ENCODE measurements at regions not wholly inside any gene's neighbourhood (a gene's known extent, or its start where the extent isn't known, plus 50 kb on each side); places are given as distances from the start of the nearest gene placed in this dataset.

- peaks cover 11 to 16% of the 10 kb centered on the region in 2 donors for H3K27me3 Mint-ChIP-seq
- no peak for ATAC-seq (replicated peaks)
Measured at GRCh38 chr6:137690721-137691120, 176.3 kb upstream of the TNFAIP3 start.

DNA sequence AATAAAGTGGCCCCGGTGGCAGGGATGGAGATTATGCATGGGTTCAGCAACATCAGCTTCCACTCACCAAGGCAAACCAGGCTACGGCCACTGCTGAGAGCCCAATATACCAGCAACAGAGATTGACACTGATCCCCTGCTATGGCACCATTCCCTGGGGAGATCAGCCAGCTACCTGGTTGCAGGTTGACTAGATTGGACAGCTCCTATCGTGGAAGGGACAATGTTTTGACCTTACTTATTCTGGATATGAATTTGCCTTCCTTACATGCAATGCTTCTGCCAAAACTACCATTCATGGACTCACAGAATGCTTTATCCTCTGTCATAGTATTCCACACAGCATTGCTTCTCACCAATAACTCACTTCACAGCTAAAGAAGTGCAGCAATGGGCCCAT, 174.8 kb upstream of the TNFAIP3 start:
- Mint-ChIP-seq H3K36me3 (ENCODE audit: insufficient read depth) (no peaks in the 10 kb centered on the region), H3K27ac (no peak overlapping the region), H3K27me3 (peaks cover 12 to 19% of the 10 kb centered on the region in 2 donors), H3K9me3 (no peaks in the 10 kb centered on the region), H3K4me1 (ENCODE audit: low read depth in 2 of 2) (no peaks in the 10 kb centered on the region), H3K4me3 (no peak overlapping the region)
- no peak for ATAC-seq (replicated peaks)
- DNase-seq, result no peak

More at GRCh38 chr6:137690721-137691120, 176.3 kb upstream of the TNFAIP3 start:
- no peaks in the 10 kb centered on the region for H3K36me3 Mint-ChIP-seq (ENCODE audit: insufficient read depth)
- no peaks in the 10 kb centered on the region for H3K4me1 Mint-ChIP-seq (ENCODE audit: low read depth in 2 of 2)
- H3K4me3 Mint-ChIP-seq, result no peak overlapping the region
- H3K27ac Mint-ChIP-seq, result no peak overlapping the region
- no peak for DNase-seq
- H3K9me3 Mint-ChIP-seq, result no peaks in the 10 kb centered on the region

DNA sequence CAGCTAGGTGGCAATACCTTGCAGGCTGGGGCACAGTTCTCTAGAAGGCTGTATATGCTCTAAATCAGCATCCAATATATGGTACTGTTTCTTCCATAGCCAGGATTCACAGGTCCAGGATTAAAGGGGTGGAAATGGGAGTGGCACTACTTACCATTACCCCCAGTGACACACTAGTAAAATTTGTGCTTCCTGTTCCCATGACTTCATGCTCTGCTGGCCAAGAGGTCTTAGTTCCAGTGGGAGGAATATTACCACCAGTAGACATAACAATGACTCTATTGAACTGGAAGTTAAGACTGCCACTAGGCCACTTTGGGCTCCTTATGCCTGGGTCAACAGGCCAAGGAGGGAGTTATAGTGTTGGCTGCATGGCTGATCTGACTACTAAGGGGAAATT, 174.3 kb upstream of the TNFAIP3 start:
- no peak for ATAC-seq (replicated peaks)
- Mint-ChIP-seq H3K9me3 (no peaks in the 10 kb centered on the region), H3K27me3 (peaks cover 12 to 19% of the 10 kb centered on the region in 2 donors), H3K27ac (no peak overlapping the region), H3K36me3 (ENCODE audit: insufficient read depth) (no peaks in the 10 kb centered on the region), H3K4me3 (no peak overlapping the region), H3K4me1 (ENCODE audit: low read depth in 2 of 2) (no peaks in the 10 kb centered on the region)
- DNase-seq, result no peak

GRCh38 chr6:137693711-137694110, 173.3 kb upstream of the TNFAIP3 start:
- DNase-seq, result no peak
- H3K36me3 Mint-ChIP-seq (ENCODE audit: insufficient read depth), result no peaks in the 10 kb centered on the region

GRCh38 chr6:137696765-137697164, 170.3 kb upstream of the TNFAIP3 start:
- H3K9me3 Mint-ChIP-seq, result no peaks in the 10 kb centered on the region
- peaks cover 0 to 12% of the 10 kb centered on the region in 2 donors for H3K4me1 Mint-ChIP-seq (ENCODE audit: low read depth in 2 of 2)
- DNase-seq (no peak), ATAC-seq (replicated peaks) (no peak)
- H3K4me3 Mint-ChIP-seq, result no peak overlapping the region
- no peaks in the 10 kb centered on the region for H3K36me3 Mint-ChIP-seq (ENCODE audit: insufficient read depth)
- H3K27me3 Mint-ChIP-seq, result peaks cover 15 to 19% of the 10 kb centered on the region in 2 donors
- no peak overlapping the region for H3K27ac Mint-ChIP-seq

More at GRCh38 chr6:137693711-137694110, 173.3 kb upstream of the TNFAIP3 start:
- Mint-ChIP-seq H3K27me3 (peaks cover 12 to 19% of the 10 kb centered on the region in 2 donors), H3K9me3 (no peaks in the 10 kb centered on the region), H3K27ac (no peak overlapping the region), H3K4me1 (ENCODE audit: low read depth in 2 of 2) (peaks cover 0 to 3% of the 10 kb centered on the region in 2 donors), H3K4me3 (no peak overlapping the region)
- ATAC-seq (replicated peaks), result no peak

DNA sequence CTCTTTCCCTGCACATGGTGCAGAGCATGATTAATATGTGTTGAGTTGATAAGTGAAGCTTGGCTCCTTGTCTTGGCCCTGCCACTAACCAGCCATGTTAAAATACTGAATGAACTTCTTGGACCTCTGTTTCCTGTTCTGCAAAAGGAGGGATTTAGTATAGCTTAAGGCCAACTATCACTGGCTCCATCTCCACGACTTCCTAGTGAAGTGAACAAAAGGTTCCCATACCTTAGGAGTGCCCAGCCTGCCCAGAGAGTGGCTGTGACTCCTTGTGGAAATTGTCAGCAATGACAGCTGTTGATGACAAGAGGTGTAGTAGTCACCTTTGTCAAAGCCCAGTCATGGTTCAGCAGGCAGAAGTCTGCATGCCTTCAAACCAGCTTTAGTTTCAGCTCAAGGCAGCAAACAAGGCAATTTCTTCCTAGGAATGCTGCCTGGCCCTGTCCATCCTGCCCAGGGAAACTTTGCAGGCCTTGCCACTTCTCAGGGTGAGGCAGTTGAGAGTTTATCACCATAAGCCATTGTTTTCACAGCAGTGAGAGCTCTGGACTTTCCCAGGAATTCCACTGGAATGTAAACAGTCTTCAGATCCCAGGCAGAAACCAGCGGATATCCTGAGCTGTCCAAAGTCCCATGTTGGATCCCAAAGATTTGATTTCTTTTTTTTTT, 169.7 kb upstream of the TNFAIP3 start:
- H3K36me3 Mint-ChIP-seq (ENCODE audit: insufficient read depth), result no peaks in the 10 kb centered on the region
- no peak for ATAC-seq (replicated peaks)
- H3K27ac Mint-ChIP-seq, result no peak overlapping the region
- no peaks in the 10 kb centered on the region for H3K9me3 Mint-ChIP-seq
- no peak for DNase-seq
- H3K4me1 Mint-ChIP-seq (ENCODE audit: low read depth in 2 of 2), result peaks cover 0 to 12% of the 10 kb centered on the region in 2 donors
- H3K4me3 Mint-ChIP-seq, result no peak overlapping the region
- peaks cover 15 to 19% of the 10 kb centered on the region in 2 donors for H3K27me3 Mint-ChIP-seq

GRCh38 chr6:137698636-137699030, 168.4 kb upstream of the TNFAIP3 start:
- no peaks in the 10 kb centered on the region for H3K36me3 Mint-ChIP-seq (ENCODE audit: insufficient read depth)
- ATAC-seq (replicated peaks) (peak; percentile 31), DNase-seq (no peak)
- H3K4me1 Mint-ChIP-seq (ENCODE audit: low read depth in 2 of 2), result peaks cover 0 to 12% of the 10 kb centered on the region in 2 donors
- peaks cover 13 to 15% of the 10 kb centered on the region in 2 donors for H3K27me3 Mint-ChIP-seq
- peak overlapping the region in 1 of 2 donors; percentile 27 for H3K27ac Mint-ChIP-seq
- no peaks in the 10 kb centered on the region for H3K9me3 Mint-ChIP-seq
- no peak overlapping the region for H3K4me3 Mint-ChIP-seq

DNA sequence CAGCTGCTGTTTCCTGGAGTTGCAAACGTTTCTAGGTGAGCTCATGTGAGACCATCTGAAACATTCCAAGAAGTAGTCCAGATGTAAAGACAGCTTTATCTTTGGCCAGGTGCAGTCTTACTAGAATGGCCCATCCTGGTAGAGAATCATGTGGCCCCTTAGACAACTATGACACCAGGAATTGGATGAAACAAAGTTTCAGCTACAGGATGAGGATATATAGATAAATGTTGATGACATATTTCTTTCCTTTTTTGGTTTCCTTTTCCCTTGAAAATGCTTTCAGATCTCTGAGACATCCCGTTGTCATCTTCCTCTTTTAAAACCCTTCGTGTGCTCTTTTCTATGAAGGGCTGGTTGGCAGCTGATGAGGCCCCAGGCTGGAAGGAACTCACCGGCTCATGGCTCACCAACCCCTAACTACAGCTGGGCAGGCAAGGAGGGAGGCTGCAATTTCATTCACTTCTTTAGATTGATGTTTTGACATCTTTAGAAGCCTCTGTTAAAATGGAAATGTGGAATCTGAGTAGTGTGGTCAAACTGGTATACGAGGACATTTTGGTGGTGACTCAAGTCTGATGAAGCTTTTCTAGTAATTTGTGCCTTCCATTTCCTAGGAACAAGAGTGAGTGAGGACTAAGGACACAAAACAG, 167.9 kb upstream of the TNFAIP3 start:
- peak; percentile 51 for ATAC-seq (replicated peaks)
- peak overlapping the region in 1 of 2 donors; percentile 27 for H3K27ac Mint-ChIP-seq

DNA sequence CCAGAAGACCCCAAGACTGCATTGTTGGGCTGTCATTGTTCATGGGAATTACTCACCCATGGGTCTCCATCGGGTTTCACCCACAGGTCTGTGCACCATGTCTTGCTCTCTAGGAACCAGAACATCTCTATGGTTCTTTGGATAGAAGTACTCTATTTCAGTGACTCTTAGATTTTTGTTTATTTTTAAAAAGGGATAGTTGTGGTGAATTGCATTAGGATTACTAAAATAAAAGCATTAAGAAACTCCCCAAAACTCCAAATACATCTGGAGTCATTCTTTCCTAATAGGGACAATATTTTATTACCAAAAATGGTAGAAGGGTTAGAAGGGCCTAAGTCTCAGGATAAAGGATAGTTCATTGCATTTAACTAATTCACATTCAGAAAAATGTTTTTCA, 166.9 kb upstream of the TNFAIP3 start:
- Mint-ChIP-seq H3K27me3 (peaks cover 9 to 10% of the 10 kb centered on the region in 2 donors), H3K4me1 (ENCODE audit: low read depth in 2 of 2) (peaks cover 1 to 12% of the 10 kb centered on the region in 2 donors), H3K9me3 (no peaks in the 10 kb centered on the region), H3K36me3 (ENCODE audit: insufficient read depth) (no peaks in the 10 kb centered on the region), H3K4me3 (no peak overlapping the region), H3K27ac (no peak overlapping the region)
- ATAC-seq (replicated peaks) (no peak), DNase-seq (no peak)

More for the DNA sequence above, 167.9 kb upstream of the TNFAIP3 start:
- Mint-ChIP-seq H3K4me3 (no peak overlapping the region), H3K4me1 (ENCODE audit: low read depth in 2 of 2) (peaks cover 0 to 12% of the 10 kb centered on the region in 2 donors), H3K27me3 (peaks cover 13 to 15% of the 10 kb centered on the region in 2 donors), H3K9me3 (no peaks in the 10 kb centered on the region), H3K36me3 (ENCODE audit: insufficient read depth) (no peaks in the 10 kb centered on the region)
- no peak for DNase-seq

DNA sequence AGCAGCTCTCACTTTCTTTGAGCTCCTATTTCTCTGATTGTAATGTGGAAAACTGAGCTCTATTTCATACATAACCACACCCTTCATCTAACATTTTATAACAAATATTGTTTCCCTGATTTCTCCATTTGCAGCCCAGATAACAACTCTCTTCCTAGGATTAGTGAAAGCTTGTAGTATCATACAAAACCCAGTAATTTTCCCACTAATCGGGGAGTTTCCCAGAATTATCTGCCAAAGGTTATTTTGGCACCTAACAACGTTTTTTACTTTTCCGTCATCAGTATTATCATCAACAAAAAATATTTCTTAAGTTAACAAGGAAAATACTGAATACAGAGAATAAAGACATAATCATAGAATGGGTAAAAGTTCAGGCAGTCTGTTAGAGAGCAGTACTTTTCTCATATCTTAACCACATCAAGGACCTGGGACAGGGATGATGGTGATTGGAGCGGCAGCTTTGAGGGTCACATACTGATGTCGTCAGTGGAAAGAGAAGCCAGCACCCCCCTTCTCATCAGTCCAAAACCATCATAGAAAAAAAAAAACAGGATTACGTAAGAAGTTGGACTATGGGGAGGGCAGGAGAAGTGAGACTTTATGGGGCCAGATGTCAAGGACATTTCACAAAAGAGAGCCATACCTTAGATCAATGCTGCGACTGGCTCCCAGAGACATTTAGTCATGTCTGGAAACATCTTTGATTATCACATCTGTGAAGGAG, 166.1 kb upstream of the TNFAIP3 start:
- no peak overlapping the region for H3K27ac Mint-ChIP-seq
- peaks cover 1 to 4% of the 10 kb centered on the region in 2 donors for H3K27me3 Mint-ChIP-seq
- peaks cover 9 to 19% of the 10 kb centered on the region in 2 donors for H3K4me1 Mint-ChIP-seq (ENCODE audit: low read depth in 2 of 2)
- no peaks in the 10 kb centered on the region for H3K36me3 Mint-ChIP-seq (ENCODE audit: insufficient read depth)
- H3K4me3 Mint-ChIP-seq, result no peak overlapping the region
- DNase-seq, result no peak
- H3K9me3 Mint-ChIP-seq, result no peaks in the 10 kb centered on the region
- no peak for ATAC-seq (replicated peaks)

GRCh38 chr6:137701942-137702341, 165.1 kb upstream of the TNFAIP3 start:
- Mint-ChIP-seq H3K9me3 (no peaks in the 10 kb centered on the region), H3K4me3 (no peak overlapping the region), H3K4me1 (ENCODE audit: low read depth in 2 of 2) (peaks cover 16 to 24% of the 10 kb centered on the region in 2 donors), H3K27me3 (peaks cover 0 to 4% of the 10 kb centered on the region in 2 donors), H3K36me3 (ENCODE audit: insufficient read depth) (peaks cover under 1% of the 10 kb centered on the region), H3K27ac (no peak overlapping the region)
- ATAC-seq (replicated peaks) (no peak), DNase-seq (no peak)

GRCh38 chr6:137702791-137703424, 164.2 kb upstream of the TNFAIP3 start:
- peaks cover 25 to 30% of the 10 kb centered on the region in 2 donors for H3K4me1 Mint-ChIP-seq (ENCODE audit: low read depth in 2 of 2)

DNA sequence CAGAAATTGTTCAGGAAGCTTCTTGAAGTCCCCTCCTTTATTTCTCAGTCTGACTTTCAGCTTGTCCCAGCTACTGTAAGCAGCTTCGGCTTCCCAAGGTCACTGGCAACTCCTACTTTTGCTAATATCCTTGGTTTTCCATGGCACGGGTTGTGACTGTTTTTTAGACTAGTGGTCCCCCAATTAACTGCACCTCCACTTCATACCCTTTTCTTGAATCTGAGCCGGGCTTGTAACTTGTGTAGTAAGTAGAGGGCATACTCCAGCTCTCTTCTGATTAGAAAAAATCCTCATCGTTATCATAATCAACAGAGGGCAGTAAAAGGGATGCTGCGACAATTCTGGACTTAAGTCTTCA, 162.3 kb upstream of the TNFAIP3 start:
- peaks cover 22% of the 10 kb centered on the region for H3K36me3 Mint-ChIP-seq (ENCODE audit: insufficient read depth)
- H3K27me3 Mint-ChIP-seq, result peaks cover 0 to 4% of the 10 kb centered on the region in 2 donors
- no peaks in the 10 kb centered on the region for H3K9me3 Mint-ChIP-seq
- no peak for ATAC-seq (replicated peaks)
- DNase-seq, result no peak
- peaks cover 34 to 40% of the 10 kb centered on the region in 2 donors for H3K4me1 Mint-ChIP-seq (ENCODE audit: low read depth in 2 of 2)
- no peak overlapping the region for H3K4me3 Mint-ChIP-seq
- H3K27ac Mint-ChIP-seq, result peak overlapping the region in 1 of 2 donors; percentile 99

More at GRCh38 chr6:137702791-137703424, 164.2 kb upstream of the TNFAIP3 start:
- DNase-seq (no peak), ATAC-seq (replicated peaks) (no peak)
- Mint-ChIP-seq H3K4me3 (no peak overlapping the region), H3K9me3 (no peaks in the 10 kb centered on the region), H3K27me3 (peaks cover 0 to 4% of the 10 kb centered on the region in 2 donors), H3K36me3 (ENCODE audit: insufficient read depth) (peaks cover 10% of the 10 kb centered on the region), H3K27ac (no peak overlapping the region)

Data from effector memory CD8-positive, alpha-beta T cell (primary cell).